WTC11 (cell line): ENCODE measurements at regions not wholly inside any gene's neighbourhood (a gene's known extent, or its start where the extent isn't known, plus 50 kb on each side); places are given as distances from the start of the nearest gene placed in this dataset.

Experiments
- ATAC-seq: fragments of 200-7000 bp; cut with Tn5 transposase; 2 replicates; pipeline ENCODE4 v1.10.0; 2021; ENCODE audit warnings: mild to moderate bottlenecking, moderate library complexity
- CTCF ChIA-PET: fragments of 300-600 bp; sonication (Branson Sonifier 250); formaldehyde crosslinking; loops from one replicate; lab custom pipeline; 2021; ENCODE audit warnings: antibody characterized with exemption; lab: Charles Lee
- POLR2A ChIA-PET: fragments of 350-600 bp; sonication (Branson Sonifier 250); formaldehyde crosslinking; loops from one replicate; lab custom pipeline; 2021; ENCODE audit warnings: antibody characterized with exemption; lab: Charles Lee
- DNase-seq: peaks from one replicate; pipeline ENCODE4 v3.0.0; 2021; ENCODE audit warnings: low spot score
- H3K27ac Mint-ChIP-seq: 2 replicates; pipeline ENCODE4 v1.8.0; 2021; ENCODE audit warnings: mixed read lengths
- H3K27me3 Mint-ChIP-seq: 2 replicates; pipeline ENCODE4 v1.8.0; 2021; ENCODE audit warnings: low read depth, mild to moderate bottlenecking, moderate library complexity, mixed read lengths
- H3K36me3 Mint-ChIP-seq: 2 replicates; pipeline ENCODE4 v1.8.0; 2021; ENCODE audit warnings: mixed read lengths
- H3K4me1 Mint-ChIP-seq: 2 replicates; pipeline ENCODE4 v1.8.0; 2022; ENCODE audit warnings: mixed read lengths
- H3K4me3 Mint-ChIP-seq: 2 replicates; pipeline ENCODE4 v1.8.0; 2021; ENCODE audit warnings: mild to moderate bottlenecking, moderate library complexity, mixed read lengths
- H3K9me3 Mint-ChIP-seq: 2 replicates; pipeline ENCODE4 v1.8.0; 2021; ENCODE audit warnings: mixed read lengths
- CBFB ChIP-seq: sonication (generic); formaldehyde crosslinking; IDR thresholded peaks from 2 replicates; pipeline ENCODE4 v1.8.1; 2022; ENCODE audit warnings: mild to moderate bottlenecking, low read depth, missing genetic modification reagents
- ELF4 ChIP-seq: sonication (generic); formaldehyde crosslinking; IDR thresholded peaks from 2 replicates; pipeline ENCODE4 v1.8.1; 2022; ENCODE audit warnings: low read depth, mild to moderate bottlenecking, moderate library complexity, missing genetic modification reagents
- GABPB1 ChIP-seq: sonication (generic); formaldehyde crosslinking; IDR thresholded peaks from 2 replicates; pipeline ENCODE4 v1.8.1; 2023; ENCODE audit warnings: mild to moderate bottlenecking, missing genetic modification reagents
- JUN ChIP-seq: sonication (generic); formaldehyde crosslinking; IDR thresholded peaks from 2 replicates; pipeline ENCODE4 v1.8.0; 2023; ENCODE audit warnings: mild to moderate bottlenecking, missing genetic modification reagents
- MXD4 ChIP-seq: fragments of 250-450 bp; sonication (Bioruptor Pico); IDR thresholded peaks from 2 replicates; pipeline ENCODE4 v1.8.0; 2021; ENCODE audit warnings: mild to moderate bottlenecking, moderate library complexity, borderline replicate concordance
- NFATC4 ChIP-seq: fragments of 250-450 bp; sonication (Bioruptor Pico); IDR thresholded peaks from 2 replicates; pipeline ENCODE4 v1.9.0; 2021; ENCODE audit warnings: mild to moderate bottlenecking
- OVOL2 ChIP-seq: fragments of 250-450 bp; sonication (Bioruptor Pico); IDR thresholded peaks from 2 replicates; pipeline ENCODE4 v1.9.0; 2021; ENCODE audit warnings: mild to moderate bottlenecking, borderline replicate concordance
- PRRX2 ChIP-seq: fragments of 250-450 bp; sonication (Bioruptor Pico); IDR thresholded peaks from 2 replicates; pipeline ENCODE4 v1.8.0; 2021; ENCODE audit warnings: mild to moderate bottlenecking
- TP53 ChIP-seq: sonication (generic); formaldehyde crosslinking; IDR thresholded peaks from 2 replicates; pipeline ENCODE4 v1.8.1; 2023; ENCODE audit warnings: mild to moderate bottlenecking, missing genetic modification reagents
- TF ChIP-seq, protein P1 (sequence below): sonication (generic); formaldehyde crosslinking; conservative IDR thresholded peaks from 2 replicates; pipeline ENCODE4 v1.8.1; 2022; ENCODE audit warnings: mild to moderate bottlenecking, missing genetic modification reagents
- TF ChIP-seq, protein P2 (sequence below): sonication (generic); formaldehyde crosslinking; IDR thresholded peaks from 2 replicates; pipeline ENCODE4 v1.8.1; 2023; ENCODE audit warnings: mild to moderate bottlenecking, missing genetic modification reagents, moderate library complexity
- TF ChIP-seq, protein P3 (sequence below): sonication (generic); formaldehyde crosslinking; IDR thresholded peaks from 2 replicates; pipeline ENCODE4 v1.8.1; 2022; ENCODE audit warnings: mild to moderate bottlenecking, moderate library complexity, missing genetic modification reagents
- TF ChIP-seq, protein P4 (sequence below): sonication (generic); formaldehyde crosslinking; conservative IDR thresholded peaks from 2 replicates; pipeline ENCODE4 v1.8.1; 2023; ENCODE audit warnings: mild to moderate bottlenecking, low read depth, missing genetic modification reagents, moderate library complexity
- TF ChIP-seq, protein P5 (sequence below): sonication (generic); formaldehyde crosslinking; IDR thresholded peaks from 2 replicates; pipeline ENCODE4 v1.8.1; 2022; ENCODE audit warnings: low read depth, mild to moderate bottlenecking, moderate library complexity, missing genetic modification reagents, borderline replicate concordance
- TF ChIP-seq, protein P6 (sequence below): sonication (generic); formaldehyde crosslinking; IDR thresholded peaks from 2 replicates; pipeline ENCODE4 v1.8.0; 2022; ENCODE audit warnings: mild to moderate bottlenecking, missing genetic modification reagents

DNA sequence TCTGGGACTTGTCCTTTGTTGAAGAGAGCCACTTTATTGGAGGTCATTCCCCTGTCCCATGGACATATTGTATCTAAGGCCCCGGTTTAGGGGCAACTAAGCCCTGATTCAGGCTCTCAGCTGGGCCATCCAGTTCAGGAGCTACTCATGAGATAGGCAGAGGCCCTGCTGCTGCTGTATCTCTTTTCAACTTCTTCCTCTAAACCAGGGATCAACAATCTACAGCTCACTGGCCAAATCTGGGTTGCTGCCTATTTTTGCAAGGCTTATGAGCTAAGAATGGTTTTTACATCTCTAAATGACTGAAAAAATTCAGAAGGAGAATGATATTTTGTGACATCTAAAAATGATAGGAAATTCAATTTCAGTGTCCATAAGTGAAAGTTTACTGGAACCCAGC is 166.8 kb upstream of the GLI3 start:
- DNase-seq (no peak), ATAC-seq (no peak)
- Mint-ChIP-seq H3K27ac (no peak overlapping the region), H3K27me3 (no peaks in the 10 kb centered on the region), H3K4me3 (no peak overlapping the region), H3K36me3 (no peaks in the 10 kb centered on the region), H3K9me3 (no peaks in the 10 kb centered on the region), H3K4me1 (peaks cover 10% of the 10 kb centered on the region)
- TF ChIP-seq MXD4 (CRISPR knock-in tag), result no peak
- no peak for TF ChIP-seq ELF4 (CRISPR knock-in tag)
- TF ChIP-seq GABPB1, result no peak
- TF ChIP-seq, protein P1, sequence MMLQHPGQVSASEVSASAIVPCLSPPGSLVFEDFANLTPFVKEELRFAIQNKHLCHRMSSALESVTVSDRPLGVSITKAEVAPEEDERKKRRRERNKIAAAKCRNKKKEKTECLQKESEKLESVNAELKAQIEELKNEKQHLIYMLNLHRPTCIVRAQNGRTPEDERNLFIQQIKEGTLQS, result no peak
- TF ChIP-seq, protein P2, sequence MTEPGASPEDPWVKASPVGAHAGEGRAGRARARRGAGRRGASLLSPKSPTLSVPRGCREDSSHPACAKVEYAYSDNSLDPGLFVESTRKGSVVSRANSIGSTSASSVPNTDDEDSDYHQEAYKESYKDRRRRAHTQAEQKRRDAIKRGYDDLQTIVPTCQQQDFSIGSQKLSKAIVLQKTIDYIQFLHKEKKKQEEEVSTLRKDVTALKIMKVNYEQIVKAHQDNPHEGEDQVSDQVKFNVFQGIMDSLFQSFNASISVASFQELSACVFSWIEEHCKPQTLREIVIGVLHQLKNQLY (CRISPR knock-in tag), result no peak
- TF ChIP-seq OVOL2 (CRISPR knock-in tag), result no peak
- TF ChIP-seq, protein P3, sequence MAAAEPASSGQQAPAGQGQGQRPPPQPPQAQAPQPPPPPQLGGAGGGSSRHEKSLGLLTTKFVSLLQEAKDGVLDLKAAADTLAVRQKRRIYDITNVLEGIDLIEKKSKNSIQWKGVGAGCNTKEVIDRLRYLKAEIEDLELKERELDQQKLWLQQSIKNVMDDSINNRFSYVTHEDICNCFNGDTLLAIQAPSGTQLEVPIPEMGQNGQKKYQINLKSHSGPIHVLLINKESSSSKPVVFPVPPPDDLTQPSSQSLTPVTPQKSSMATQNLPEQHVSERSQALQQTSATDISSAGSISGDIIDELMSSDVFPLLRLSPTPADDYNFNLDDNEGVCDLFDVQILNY (CRISPR knock-in tag), result no peak
- TF ChIP-seq NFATC4 (CRISPR knock-in tag), result no peak
- no peak for TF ChIP-seq TP53 (CRISPR knock-in tag)
- CTCF ChIA-PET, result no interaction called here
- POLR2A ChIA-PET, result no interaction called here

DNA sequence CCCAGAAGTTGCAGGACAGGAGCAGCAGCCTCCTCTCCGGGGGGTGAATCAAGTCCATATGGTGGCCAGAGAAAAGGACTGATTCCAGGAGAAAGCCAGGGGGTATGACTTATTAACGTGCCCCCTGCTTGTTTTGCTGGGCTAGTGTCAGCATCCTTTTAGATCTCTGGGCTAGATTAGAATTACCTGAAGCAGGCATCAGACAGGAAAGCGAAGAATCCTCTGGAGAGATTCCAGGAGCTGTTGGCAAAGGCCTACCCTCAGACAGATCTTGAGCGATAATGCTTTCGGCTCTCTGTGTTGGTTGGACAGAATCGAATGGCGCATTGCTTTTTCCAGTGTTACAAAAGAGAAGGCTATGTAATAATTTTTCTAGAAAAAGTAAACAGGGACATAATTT is 164.0 kb upstream of the GLI3 start:
- DNase-seq (no peak), ATAC-seq (no peak)
- Mint-ChIP-seq H3K4me1 (peaks cover 3% of the 10 kb centered on the region; the same call in 1 of the 2 replicates), H3K27ac (no peak overlapping the region), H3K27me3 (no peaks in the 10 kb centered on the region), H3K36me3 (no peaks in the 10 kb centered on the region), H3K9me3 (no peaks in the 10 kb centered on the region), H3K4me3 (no peak overlapping the region)
- POLR2A ChIA-PET, result no interaction called here
- TF ChIP-seq PRRX2 (CRISPR knock-in tag), result no peak
- TF ChIP-seq, protein P4, sequence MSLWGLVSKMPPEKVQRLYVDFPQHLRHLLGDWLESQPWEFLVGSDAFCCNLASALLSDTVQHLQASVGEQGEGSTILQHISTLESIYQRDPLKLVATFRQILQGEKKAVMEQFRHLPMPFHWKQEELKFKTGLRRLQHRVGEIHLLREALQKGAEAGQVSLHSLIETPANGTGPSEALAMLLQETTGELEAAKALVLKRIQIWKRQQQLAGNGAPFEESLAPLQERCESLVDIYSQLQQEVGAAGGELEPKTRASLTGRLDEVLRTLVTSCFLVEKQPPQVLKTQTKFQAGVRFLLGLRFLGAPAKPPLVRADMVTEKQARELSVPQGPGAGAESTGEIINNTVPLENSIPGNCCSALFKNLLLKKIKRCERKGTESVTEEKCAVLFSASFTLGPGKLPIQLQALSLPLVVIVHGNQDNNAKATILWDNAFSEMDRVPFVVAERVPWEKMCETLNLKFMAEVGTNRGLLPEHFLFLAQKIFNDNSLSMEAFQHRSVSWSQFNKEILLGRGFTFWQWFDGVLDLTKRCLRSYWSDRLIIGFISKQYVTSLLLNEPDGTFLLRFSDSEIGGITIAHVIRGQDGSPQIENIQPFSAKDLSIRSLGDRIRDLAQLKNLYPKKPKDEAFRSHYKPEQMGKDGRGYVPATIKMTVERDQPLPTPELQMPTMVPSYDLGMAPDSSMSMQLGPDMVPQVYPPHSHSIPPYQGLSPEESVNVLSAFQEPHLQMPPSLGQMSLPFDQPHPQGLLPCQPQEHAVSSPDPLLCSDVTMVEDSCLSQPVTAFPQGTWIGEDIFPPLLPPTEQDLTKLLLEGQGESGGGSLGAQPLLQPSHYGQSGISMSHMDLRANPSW, result no peak
- CTCF ChIA-PET, result interaction anchor here (0.6 kb wide), 1 partner anchor 461 kb away, joined by 3 read pairs; no protein-coding TSS in a partner anchor

DNA sequence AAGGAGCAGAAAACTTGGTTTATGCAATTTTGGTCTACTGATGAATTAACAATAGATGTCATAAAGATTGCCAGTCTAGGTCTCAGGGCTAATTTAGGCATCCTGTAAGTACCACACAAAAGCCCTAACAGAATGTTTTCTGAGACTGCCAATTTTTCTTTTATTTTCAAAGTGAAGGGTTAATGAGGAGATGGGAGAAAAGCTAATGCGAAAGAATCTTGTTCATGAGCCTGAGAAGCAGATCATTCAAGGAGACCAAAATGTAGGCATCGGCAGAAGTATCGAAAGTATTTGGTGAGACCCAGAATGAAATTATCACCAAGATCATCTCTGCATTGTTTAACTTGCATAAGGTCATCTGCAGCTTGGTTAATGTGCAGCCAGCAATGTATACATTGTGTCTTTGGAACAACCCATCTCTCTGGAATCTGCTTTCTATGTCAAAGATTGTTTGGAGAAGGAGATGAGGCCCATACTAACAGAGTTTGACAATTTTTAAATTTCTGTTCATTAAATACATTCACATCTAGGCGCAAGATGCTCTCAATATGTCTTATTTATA is 163.3 kb upstream of the GLI3 start:
- TF ChIP-seq, protein P5, sequence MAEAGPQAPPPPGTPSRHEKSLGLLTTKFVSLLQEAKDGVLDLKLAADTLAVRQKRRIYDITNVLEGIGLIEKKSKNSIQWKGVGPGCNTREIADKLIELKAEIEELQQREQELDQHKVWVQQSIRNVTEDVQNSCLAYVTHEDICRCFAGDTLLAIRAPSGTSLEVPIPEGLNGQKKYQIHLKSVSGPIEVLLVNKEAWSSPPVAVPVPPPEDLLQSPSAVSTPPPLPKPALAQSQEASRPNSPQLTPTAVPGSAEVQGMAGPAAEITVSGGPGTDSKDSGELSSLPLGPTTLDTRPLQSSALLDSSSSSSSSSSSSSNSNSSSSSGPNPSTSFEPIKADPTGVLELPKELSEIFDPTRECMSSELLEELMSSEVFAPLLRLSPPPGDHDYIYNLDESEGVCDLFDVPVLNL (CRISPR knock-in tag), result no peak
- TF ChIP-seq CBFB (CRISPR knock-in tag) (no peak), JUN (CRISPR knock-in tag) (no peak)
- TF ChIP-seq, protein P6, sequence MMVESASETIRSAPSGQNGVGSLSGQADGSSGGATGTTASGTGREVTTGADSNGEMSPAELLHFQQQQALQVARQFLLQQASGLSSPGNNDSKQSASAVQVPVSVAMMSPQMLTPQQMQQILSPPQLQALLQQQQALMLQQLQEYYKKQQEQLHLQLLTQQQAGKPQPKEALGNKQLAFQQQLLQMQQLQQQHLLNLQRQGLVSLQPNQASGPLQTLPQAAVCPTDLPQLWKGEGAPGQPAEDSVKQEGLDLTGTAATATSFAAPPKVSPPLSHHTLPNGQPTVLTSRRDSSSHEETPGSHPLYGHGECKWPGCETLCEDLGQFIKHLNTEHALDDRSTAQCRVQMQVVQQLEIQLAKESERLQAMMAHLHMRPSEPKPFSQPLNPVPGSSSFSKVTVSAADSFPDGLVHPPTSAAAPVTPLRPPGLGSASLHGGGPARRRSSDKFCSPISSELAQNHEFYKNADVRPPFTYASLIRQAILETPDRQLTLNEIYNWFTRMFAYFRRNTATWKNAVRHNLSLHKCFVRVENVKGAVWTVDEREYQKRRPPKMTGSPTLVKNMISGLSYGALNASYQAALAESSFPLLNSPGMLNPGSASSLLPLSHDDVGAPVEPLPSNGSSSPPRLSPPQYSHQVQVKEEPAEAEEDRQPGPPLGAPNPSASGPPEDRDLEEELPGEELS (CRISPR knock-in tag), result no peak
- TF ChIP-seq, all 79 proteins: peak for 0
- ChIA-PET POLR2A (no interaction called here), CTCF (no interaction called here)

More for the DNA sequence above, 163.3 kb upstream of the GLI3 start:
- ATAC-seq (no peak), DNase-seq (no peak)
- Mint-ChIP-seq H3K27ac (no peak overlapping the region), H3K9me3 (no peaks in the 10 kb centered on the region), H3K27me3 (no peaks in the 10 kb centered on the region), H3K4me1 (peaks cover 3% of the 10 kb centered on the region; the same call in 1 of the 2 replicates), H3K36me3 (no peaks in the 10 kb centered on the region), H3K4me3 (no peak overlapping the region)
